HK-2 (cell line): ENCODE measurements at regions not wholly inside any gene's neighbourhood (a gene's known extent, or its start where the extent isn't known, plus 50 kb on each side); places are given as distances from the start of the nearest gene placed in this dataset.
"Not testable (repeated sequence)": the region's sequence is repeated elsewhere in the genome, so short reads cannot be mapped to it uniquely, and the experiment has no call there.

ENCODE experiments used
- DNase-seq: peaks from one replicate; pipeline ENCODE4 v3.0.0-alpha.2; 2018; ENCODE audit not compliant: unreplicated experiment

DNA sequence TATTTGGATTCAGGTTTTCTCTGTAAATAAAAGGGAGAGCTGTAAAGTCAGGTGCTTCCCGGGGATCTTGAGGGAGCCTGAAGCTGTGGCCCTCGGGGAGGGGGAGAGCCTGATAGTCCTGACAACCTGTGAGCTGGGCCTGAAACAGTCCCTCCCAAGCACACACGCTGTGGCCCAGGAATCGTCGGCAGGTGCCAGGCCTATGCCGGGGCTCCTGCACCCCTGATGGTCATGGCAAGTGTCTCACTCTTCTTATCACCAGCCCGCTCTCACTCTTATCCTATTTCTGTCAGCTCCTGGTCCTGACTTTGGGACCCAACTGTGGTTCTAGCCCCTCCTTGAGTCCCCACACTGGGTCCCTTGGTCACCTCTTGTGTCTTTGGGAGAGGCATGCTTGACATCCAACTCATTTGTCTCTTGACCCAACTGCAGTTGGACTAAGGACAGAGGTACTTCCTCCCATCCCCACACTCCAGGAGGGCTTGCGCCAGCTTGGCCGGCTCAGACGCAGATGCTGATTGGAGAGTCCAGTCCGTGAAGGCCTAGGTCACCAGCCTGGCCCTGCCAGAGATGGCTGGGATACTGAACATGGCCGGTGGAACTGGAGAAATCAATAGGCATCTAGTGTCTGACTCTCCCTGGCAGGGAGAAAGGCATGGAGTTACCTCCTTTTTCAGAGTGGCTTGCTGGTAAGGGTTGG lies 170.5 kb upstream of the WSCD1 start:
- DNase-seq: no peak

DNA sequence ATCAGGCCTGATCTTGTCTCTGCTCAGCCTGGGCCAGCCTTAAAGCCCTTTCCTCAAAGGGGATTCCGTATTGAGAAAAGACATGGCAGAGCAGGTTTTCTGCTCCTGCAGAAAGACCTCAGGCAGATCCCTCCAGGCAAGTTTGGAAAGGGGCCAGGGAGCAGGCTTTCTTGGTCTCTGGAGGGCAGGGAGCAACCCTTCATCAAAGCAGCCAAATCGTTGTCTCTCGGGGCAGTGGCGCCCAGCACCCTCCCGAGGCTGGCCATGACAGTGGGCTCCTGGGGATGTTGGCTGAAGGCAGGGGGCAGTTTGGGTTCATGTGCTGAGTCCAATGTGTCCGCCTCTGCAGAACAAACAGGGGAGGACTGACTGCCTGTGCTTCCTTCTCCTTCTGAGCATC lies 168.4 kb upstream of the WSCD1 start:
- no peak for DNase-seq

DNA sequence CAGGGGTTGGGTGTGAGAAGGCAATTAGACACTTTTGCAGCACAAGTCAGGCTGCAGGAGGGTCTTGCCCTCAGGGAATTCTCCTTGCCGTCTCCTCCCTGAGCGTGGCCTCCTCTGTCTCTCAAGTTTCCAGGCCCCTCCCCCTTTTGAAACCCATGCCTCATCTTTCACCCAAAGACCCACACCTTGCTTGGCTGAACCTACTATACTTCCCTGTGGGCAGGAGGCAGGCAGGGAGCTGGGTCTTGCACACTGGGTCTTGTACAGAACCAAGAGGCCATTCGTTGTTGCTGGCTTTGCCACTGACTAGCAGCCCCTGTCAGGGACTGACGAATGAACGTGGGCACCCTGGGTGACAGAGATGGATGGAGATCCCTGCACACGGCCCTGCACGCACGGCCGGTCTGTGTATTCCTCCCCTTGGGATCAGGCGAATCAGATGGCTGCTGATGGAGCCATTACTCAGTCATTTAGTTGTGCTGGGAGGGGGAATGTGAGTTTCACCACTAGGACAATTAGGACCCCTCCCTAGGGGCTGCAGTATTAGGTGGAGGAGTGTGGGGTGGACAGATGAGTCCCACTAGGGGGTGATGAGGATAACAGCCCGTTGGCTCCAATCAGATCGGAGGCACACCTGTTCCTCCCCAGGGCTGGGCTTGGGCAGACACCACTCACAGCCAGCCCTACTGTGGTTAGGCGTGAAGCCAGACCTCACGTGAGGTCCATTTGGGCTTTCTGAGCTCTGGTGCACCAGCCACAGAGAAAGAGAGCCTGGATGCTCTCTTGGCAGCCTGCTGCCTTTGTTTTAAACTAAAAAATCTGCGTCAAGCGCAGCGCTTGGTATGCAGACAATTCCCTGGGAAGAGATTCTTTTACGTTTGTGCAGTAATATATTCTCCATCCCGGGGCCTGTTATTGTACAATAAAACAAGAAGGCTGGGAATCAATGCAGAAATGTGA lies 167.7 kb upstream of the WSCD1 start:
- no peak for DNase-seq

DNA sequence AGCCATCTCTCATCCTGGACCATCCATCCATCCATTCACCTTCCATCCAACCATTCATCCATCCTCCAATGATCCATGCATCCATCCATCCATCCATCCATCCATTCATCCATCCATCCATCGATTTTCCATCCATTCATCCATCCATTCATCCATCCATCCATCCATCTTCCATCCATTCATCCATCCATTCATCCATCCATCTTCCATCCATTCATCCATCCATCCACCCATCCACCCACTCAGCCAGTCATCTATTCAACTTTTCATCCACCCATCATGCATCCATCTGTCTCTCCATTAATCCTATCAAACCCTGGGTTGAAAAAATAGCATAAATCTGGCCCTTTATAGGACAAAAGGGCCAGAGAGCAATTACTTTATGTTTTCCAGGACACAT lies 158.3 kb upstream of the WSCD1 start:
- DNase-seq: no peak

DNA sequence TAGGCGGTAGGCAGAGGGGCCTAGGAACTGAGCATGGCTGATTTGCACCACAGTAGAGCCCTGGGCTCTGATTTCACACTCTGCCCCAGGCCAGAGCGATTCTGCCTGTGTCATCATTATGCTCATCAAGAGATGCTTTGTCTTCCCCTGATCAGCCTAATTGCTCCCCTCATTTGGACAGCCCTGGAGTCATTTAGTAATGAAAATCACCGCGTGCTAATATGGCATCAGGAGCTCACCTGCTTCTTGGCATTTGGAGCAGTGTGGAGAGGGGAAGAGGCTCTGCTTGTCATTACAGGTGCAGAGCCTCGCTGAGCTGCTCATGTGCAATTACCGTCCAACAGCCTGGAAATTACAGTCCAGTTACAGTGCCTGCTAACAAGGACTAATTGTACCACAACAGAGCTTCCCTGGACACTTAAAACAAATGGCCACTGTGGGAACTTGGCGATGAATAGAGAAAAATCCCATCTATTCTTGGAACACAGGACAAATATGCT lies 157.1 kb upstream of the WSCD1 start:
- no peak for DNase-seq

DNA sequence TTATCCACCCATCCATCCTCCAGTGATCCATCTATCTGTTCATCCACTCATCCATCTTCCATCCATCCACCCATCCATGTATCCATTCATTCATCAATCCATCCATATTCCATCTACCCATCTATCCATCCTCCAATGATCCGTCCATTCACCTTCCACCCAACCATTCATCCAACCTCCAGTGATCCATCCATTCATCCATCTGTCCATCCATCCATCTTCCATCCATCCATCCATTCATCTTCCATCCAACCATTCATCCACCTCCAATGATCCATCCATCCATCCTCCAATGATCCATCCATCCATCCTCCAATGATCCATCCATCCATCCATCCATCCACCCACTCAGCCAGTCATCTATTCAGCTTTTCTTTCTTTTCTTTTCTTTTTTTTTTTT lies 156.5 kb upstream of the WSCD1 start:
- no peak for DNase-seq

DNA sequence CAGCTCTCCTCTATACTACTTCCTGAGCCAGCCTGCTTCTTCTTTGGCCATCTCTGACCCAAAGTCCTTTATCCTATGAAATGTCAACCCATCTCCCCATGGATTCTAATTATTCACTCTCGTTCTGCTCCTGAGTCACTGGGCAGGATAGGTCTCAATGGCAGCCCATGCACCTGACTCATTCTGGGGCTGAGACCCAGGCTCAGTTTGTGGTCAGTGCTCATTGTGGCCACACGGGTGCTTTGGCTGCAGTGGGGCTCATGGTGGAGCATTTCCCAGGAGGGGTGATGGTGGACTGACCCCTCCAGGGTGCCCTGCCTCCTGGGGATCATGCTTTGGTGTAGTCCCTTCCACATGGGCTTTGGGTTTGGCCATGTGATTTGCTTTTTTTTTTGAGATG lies 154.8 kb upstream of the WSCD1 start:
- DNase-seq: no peak

DNA sequence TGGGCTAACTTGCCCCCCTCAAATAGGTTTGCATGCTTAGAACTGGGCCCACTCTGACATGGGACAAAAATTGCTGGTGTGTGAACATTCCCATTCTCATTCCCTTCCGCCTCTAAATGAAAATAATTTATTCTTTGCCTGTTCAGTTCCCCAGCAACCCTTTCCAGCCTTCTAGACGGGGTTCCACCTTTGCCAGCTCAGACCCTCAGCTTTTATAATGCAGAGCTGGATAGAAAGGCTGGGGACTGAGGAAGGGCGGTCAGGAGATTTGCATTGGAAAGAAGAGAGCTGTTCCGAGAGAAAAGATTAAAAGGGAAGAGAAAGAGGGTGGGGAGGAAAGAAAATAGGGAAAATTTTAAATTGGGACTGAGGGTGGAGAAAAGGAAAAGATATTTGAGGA lies 151.1 kb upstream of the WSCD1 start:
- DNase-seq: no peak

DNA sequence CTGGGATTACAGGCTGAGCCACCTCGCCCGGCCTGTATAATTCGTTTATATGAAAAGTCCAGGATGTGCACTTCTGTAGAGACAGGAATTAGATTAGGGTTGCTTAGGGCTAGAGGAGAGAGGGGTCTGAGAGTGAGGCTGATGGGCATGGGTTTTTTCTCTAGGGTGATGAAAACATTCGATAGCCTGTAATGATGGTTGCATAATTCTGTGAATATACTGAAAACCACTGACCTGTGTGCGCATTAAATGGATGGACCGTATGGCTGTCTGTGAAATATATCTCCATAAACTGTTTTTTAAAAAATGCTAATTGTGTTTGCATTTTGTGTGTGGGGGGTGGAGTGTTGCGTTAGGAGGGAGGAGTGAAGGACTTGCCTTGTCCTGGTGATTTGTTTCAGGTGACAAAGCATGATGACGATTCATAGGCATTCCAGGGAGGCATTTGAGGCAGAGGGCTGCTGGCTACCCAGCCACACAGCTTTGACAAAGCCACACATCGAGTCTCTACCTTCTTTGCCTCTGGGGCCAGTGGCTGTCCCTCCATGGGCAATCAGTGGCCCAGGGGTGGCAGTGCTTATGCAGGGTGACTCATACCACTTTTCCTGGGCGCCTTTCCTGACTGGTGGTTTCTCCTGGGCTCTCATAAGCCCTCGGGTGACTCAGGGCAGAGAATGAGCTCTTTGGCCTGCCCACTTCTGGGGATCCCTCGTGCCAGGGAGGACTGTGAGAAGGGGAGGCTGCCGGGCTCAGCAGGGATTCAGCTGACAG lies 148.5 kb upstream of the WSCD1 start:
- DNase-seq: peak; percentile 71

DNA sequence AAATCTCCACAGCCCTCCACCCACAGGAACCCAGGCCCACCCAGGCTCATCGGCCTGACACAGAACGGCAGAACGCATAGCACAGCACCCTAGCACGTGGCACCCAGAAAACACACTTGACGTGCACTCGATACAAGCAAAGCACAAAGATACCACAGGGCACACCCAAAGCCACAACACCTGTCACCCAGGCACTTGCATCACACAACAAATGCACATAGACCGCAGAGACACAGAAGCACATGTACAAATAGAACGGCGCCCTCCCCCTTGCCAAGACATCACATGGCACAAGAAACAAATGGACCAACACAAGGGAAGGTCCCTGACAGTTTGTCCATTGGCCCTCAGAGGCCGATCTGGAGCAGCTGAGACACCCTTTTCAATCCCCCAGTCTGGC lies 147.7 kb upstream of the WSCD1 start:
- no peak for DNase-seq

DNA sequence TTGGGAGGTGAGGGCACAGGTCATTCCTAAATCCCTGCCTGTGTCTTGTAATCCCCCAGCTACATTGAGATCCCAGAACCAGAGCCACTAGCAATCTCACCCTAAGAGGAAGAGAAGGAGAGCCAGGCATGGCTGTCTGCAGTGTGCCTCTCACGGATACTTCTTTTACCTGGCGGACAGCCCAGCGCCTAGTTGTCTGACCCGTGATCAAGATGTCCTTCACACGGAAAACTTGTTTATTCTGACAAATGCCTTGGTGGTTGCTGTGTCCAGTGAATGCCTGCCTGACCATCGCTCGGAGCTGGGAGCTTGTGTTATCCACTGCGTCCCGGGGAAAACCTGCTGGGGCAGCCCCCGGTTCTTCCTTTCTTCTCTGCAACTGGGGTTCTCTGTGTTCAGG lies 140.5 kb upstream of the WSCD1 start:
- DNase-seq: no peak

DNA sequence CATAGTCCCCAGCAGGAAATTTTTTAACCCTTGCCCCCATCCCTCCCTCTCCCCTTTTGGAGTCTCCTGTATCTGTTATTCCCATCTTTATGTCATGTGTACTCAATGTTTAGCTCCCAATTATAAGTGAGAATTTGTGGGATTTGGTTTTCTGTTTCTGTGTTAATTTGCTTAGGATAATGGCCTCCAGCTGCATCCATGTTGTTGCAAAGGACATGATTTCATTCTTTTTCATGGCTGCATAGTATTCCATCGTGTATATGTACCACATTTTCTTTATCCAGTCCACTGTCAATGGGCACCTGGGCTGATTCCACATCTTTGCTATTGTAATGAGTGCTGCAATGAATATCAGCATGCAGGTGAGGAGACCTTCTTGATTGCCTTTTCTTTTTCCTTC lies 139.6 kb upstream of the WSCD1 start:
- DNase-seq: not testable (repeated sequence)

DNA sequence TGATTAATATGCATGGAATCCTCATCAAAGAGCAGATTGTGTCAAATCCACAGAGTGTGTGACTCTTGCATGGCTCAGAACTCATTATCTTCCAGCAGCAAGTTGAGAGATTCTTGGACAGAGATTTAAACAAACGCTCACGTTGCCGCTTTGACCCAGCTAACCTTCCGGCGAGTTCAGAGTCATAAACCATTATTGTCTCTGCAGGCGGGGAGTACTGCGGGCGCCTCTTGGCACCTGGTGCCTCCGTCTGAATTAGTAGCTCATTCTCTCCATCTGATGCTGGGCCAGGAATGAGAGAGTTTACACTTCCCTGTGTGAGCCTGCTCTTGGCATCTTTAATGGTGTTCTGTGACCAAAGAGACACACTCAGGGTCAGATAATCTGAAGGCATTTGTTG lies 138.6 kb upstream of the WSCD1 start:
- no peak for DNase-seq

DNA sequence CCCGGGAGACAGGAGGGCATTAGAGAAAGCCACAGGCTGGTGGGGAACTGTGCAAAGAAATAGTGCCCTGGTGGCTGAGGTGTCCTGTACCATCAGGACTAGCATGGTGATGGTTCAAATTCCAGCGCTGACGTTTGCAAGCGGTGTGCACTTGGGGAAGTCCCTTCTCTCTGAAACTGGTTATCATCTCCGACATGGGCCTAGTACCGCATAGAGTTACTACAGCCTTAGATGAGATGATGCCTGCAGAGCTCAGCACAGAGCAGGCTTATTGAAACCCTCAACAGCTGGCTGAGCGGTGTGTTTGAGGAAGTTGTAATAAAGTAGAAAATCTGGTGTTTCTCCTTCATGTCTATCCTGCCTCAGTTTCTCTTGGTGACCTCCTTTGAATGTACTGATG lies 136.7 kb upstream of the WSCD1 start:
- no peak for DNase-seq

DNA sequence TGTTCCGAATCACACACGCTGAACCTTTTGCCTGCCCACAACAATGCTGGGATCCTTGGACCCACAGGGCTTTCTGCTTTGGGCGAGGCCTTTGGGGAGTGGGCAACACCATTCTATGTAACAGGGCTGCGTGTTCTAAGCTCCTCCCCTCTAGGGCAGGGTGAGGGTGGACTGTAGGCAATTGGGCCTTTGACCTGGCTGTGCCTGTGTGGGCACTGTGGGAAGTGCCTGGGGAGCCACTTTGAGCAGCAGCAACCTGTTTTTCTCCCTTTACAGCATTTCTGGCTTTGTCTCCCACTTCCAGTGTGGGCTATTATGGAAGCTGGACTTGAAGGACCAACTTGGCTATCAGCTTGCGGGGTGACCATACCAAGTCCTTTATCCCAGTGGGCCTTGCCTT lies 128.9 kb upstream of the WSCD1 start:
- no peak for DNase-seq

DNA sequence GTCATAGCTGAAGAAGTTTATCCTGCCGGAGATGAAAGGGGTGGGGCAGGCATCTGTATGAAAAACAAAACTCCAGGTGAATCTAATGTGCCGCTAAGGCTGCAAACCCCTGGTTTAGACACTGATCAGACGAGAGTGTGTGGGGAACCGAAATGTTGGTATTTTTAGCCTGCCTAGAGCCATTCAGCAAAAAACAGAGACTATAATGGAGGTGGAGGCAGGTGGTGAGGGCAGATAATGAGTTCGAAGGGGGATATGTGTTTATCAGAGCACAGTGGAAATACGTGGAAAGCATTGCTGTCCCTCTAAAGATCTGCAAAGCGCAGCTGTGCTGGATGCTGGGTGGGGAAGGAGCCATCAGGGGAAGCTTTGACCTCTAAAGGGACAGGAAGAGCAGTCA lies 127.5 kb upstream of the WSCD1 start:
- DNase-seq: no peak

DNA sequence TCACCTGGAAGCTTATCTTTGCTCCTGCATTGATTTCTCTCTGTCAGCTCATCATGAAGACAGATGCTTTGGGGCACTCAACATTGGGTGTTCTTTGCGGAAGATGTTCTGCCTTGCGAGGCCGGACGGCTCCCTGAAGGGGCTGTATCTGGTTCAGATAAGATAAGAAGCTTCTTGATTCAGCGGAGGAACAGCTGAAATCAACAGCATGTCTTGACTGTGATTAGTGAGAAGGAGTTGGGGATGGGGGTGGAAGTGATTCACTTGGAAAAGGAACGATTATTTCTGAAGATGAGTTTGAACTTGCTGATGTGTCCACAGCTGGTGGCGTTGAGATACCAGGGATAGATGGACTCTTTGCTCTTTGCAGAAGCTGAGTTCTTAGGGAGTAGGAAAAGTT lies 126.9 kb upstream of the WSCD1 start:
- no peak for DNase-seq

DNA sequence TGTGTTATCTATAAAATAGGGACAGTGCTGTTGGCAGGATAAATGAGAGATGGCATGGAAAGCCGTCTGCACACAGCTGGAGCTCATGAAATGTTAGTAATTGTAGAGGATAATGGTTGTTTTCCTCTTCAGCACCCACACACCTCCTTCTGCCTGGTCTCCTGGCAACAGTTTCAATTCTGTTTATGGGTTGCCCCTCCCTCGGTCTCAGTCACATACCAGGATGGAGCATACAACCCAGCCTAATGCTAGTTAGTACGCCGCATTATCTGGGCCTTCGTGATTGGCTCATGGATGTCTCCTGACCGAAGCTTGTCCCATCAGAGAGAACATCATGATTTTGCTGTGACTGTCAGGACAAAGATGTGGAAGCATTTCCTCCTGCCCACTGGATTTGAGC lies 126.2 kb upstream of the WSCD1 start:
- no peak for DNase-seq

DNA sequence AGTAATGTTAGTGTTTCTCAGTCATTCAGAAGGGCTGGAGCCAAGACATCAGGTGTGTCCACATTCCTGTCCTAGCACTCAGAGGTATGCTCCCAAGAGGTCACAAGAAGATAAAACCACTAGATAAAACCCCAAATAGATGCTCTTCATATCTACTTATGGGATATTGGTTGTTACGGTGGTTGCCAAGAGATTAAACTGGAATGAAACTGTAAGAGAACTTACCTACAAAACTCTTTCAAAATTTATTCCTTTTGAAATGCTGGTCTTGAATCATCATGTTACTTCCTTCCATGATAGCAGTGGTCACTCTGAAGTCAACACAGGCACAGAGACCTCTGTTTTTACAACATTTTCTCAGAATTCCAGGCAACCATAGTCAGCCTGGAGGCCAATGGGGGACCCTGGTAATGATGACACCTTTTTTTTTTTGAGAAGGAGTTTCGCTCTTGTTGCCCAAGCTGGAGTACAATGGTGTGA lies 122.4 kb upstream of the WSCD1 start:
- no peak for DNase-seq

DNA sequence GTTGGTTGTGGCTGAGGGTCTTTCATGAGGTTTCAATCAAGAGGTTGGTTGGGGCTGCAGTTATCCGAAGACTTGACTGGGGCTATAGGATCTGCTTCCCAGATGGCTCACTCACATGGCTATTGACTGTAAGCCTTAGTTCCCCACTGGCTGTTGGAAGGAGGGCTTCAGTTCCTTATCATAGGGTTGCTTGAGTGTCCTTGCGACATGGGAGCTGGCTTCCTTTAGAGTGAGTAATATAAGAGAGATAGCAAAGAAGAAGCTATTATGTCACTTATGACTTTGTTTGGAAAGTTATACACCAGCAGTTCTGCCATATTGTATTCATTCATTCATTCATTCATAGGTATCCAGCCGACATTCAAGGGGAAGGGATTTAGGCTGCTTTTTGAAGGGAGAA lies 121.4 kb upstream of the WSCD1 start:
- DNase-seq: no peak

DNA sequence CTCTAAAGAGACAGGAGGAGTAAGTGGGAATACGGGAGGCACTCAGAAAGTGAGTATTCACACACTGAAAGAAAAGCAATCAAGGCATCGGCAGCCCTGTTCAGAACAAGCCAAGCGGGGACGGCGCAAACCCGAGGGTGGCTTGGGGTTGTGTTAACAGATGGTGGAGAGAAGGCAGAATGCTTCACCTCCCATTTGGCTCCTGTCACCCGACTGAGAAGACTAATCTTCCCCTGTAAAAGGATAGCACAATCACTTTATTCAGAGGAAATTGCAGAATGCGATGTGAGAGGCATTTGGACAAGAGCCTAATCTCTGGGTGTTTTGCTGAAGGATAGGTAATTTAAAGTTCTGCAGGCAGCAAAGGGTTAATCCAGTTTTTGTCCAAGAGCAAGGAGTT lies 119.3 kb upstream of the WSCD1 start:
- no peak for DNase-seq

DNA sequence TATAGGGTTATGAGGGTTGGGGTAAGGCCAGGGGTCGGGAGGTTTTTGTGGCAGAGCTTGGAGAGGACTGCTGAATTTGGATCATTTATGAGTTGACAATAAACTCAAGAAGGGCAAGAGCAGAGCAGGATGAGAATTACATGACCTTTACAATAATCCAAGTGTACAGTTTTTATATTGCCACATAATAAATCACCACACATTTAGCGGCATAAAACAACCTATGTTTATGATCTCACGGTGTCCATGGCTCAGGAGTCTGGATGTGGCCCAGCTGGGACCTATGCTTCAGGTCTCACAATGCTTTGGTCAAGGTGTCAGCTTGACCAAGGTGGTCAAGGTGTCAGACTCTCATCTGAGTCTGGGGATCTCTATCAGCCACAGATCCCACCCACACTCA lies 118.3 kb upstream of the WSCD1 start:
- DNase-seq: no peak
